ENCODE measurements at regions not wholly inside any gene's neighbourhood (a gene's known extent, or its start where the extent isn't known, plus 50 kb on each side); places are given as distances from the start of the nearest gene placed in this dataset.

GRCh38 chr6:163811317-163811716 lies 396.8 kb downstream of the QKI start:
- H3K4me1 ChIP-seq (ENCODE audit: low read depth, poor library complexity, severe bottlenecking) = no peaks in the 10 kb centered on the region
- no peak overlapping the region for H3K27ac ChIP-seq
- TF ChIP-seq CTCF (conservative IDR thresholded peaks at IDR 0.05; ENCODE audit: low read depth, low read length) = no peak
- no peaks in the 10 kb centered on the region for H3K27me3 ChIP-seq (ENCODE audit: insufficient read depth, low read depth)
- no peak overlapping the region for H3K9ac ChIP-seq
- H2AFZ ChIP-seq (ENCODE audit: low read depth) = no peak overlapping the region
- H3K4me2 ChIP-seq = no peak overlapping the region
- no peak overlapping the region for H3K4me3 ChIP-seq (IDR thresholded peaks at IDR 0.05; ENCODE audit: insufficient read depth, low read depth, low read length)
- H4K20me1 ChIP-seq (ENCODE audit: insufficient read depth) = no peaks in the 10 kb centered on the region
- no peaks in the 10 kb centered on the region for H3K79me2 ChIP-seq (ENCODE audit: insufficient read depth, low read depth)
- H3K36me3 ChIP-seq (ENCODE audit: insufficient read depth) = no peaks in the 10 kb centered on the region

- H3K79me2 ChIP-seq (ENCODE audit: insufficient read depth, low read depth) = no peaks in the 10 kb centered on the region
- H2AFZ ChIP-seq (ENCODE audit: low read depth) = no peak overlapping the region
- H4K20me1 ChIP-seq (ENCODE audit: insufficient read depth) = no peaks in the 10 kb centered on the region
- H3K27me3 ChIP-seq (ENCODE audit: insufficient read depth, low read depth) = no peaks in the 10 kb centered on the region
- no peak overlapping the region for H3K9ac ChIP-seq
- no peak for TF ChIP-seq CTCF (conservative IDR thresholded peaks at IDR 0.05; ENCODE audit: low read depth, low read length)
- H3K4me3 ChIP-seq (IDR thresholded peaks at IDR 0.05; ENCODE audit: insufficient read depth, low read depth, low read length) = no peak overlapping the region
- no peaks in the 10 kb centered on the region for H3K4me1 ChIP-seq (ENCODE audit: low read depth, poor library complexity, severe bottlenecking)
- no peak overlapping the region for H3K4me2 ChIP-seq
- no peaks in the 10 kb centered on the region for H3K36me3 ChIP-seq (ENCODE audit: insufficient read depth)
- no peak overlapping the region for H3K27ac ChIP-seq
These were observed 394.8 kb downstream of the QKI start for GRCh38 chr6:163809364-163809763.

GRCh38 chr6:163808871-163809270 lies 394.4 kb downstream of the QKI start:
- Histone ChIP-seq H2AFZ (ENCODE audit: low read depth) (no peak overlapping the region), H3K27me3 (ENCODE audit: insufficient read depth, low read depth) (no peaks in the 10 kb centered on the region), H3K79me2 (ENCODE audit: insufficient read depth, low read depth) (no peaks in the 10 kb centered on the region), H3K9ac (no peak overlapping the region), H3K4me2 (no peak overlapping the region), H4K20me1 (ENCODE audit: insufficient read depth) (no peaks in the 10 kb centered on the region), H3K27ac (no peak overlapping the region), H3K4me3 (IDR thresholded peaks at IDR 0.05; ENCODE audit: insufficient read depth, low read depth, low read length) (no peak overlapping the region), H3K4me1 (ENCODE audit: low read depth, poor library complexity, severe bottlenecking) (no peaks in the 10 kb centered on the region), H3K36me3 (ENCODE audit: insufficient read depth) (no peaks in the 10 kb centered on the region)
- TF ChIP-seq CTCF (conservative IDR thresholded peaks at IDR 0.05; ENCODE audit: low read depth, low read length) = no peak

- H3K9ac ChIP-seq = no peak overlapping the region
- no peaks in the 10 kb centered on the region for H3K27me3 ChIP-seq (ENCODE audit: insufficient read depth, low read depth)
- H3K36me3 ChIP-seq (ENCODE audit: insufficient read depth) = no peaks in the 10 kb centered on the region
- no peak for TF ChIP-seq CTCF (conservative IDR thresholded peaks at IDR 0.05; ENCODE audit: low read depth, low read length)
- no peaks in the 10 kb centered on the region for H3K79me2 ChIP-seq (ENCODE audit: insufficient read depth, low read depth)
- H3K4me3 ChIP-seq (IDR thresholded peaks at IDR 0.05; ENCODE audit: insufficient read depth, low read depth, low read length) = no peak overlapping the region
- H3K4me1 ChIP-seq (ENCODE audit: low read depth, poor library complexity, severe bottlenecking) = no peaks in the 10 kb centered on the region
- H4K20me1 ChIP-seq (ENCODE audit: insufficient read depth) = no peaks in the 10 kb centered on the region
- H2AFZ ChIP-seq (ENCODE audit: low read depth) = no peak overlapping the region
- no peak overlapping the region for H3K4me2 ChIP-seq
- H3K27ac ChIP-seq = no peak overlapping the region
These were observed 393.7 kb downstream of the QKI start for GRCh38 chr6:163808231-163808630.
